ENCODE measurements at regions not wholly inside any gene's neighbourhood (a gene's known extent, or its start where the extent isn't known, plus 50 kb on each side); places are given as distances from the start of the nearest gene placed in this dataset.
"Not testable (repeated sequence)": the region's sequence is repeated elsewhere in the genome, so short reads cannot be mapped to it uniquely, and the experiment has no call there.

- no peak for DNase-seq
These were observed 126.6 kb upstream of the IL12B start for GRCh38 chr5:159456722-159457465.

- no peak for DNase-seq
These were observed 128.0 kb upstream of the IL12B start for GRCh38 chr5:159458217-159458711.

GRCh38 chr5:159459132-159459627, 128.9 kb upstream of the IL12B start:
- no peak for DNase-seq

GRCh38 chr5:159459951-159460538, 129.8 kb upstream of the IL12B start:
- no peak for DNase-seq

GRCh38 chr5:159463590-159464321, 133.5 kb upstream of the IL12B start:
- DNase-seq, result no peak

- no peak for DNase-seq
These were observed 135.3 kb upstream of the IL12B start for GRCh38 chr5:159465604-159466003.

GRCh38 chr5:159467666-159468065, 137.4 kb upstream of the IL12B start:
- no peak for DNase-seq

- DNase-seq, result no peak
These were observed 139.4 kb upstream of the IL12B start for GRCh38 chr5:159469496-159470372.

- DNase-seq, result no peak
These were observed 141.6 kb upstream of the IL12B start for GRCh38 chr5:159471904-159472303.

- no peak for DNase-seq
These were observed 144.7 kb upstream of the IL12B start for GRCh38 chr5:159475026-159475425.

GRCh38 chr5:159478950-159479349, 148.7 kb upstream of the IL12B start:
- DNase-seq, result no peak

GRCh38 chr5:159480849-159481248, 150.6 kb upstream of the IL12B start:
- no peak for DNase-seq

- DNase-seq, result no peak
These were observed 151.5 kb upstream of the IL12B start for GRCh38 chr5:159481751-159482150.

- no peak for DNase-seq
These were observed 156.5 kb upstream of the IL12B start for GRCh38 chr5:159486836-159487235.

- DNase-seq, result no peak
These were observed 158.2 kb upstream of the IL12B start for GRCh38 chr5:159488516-159488915.

GRCh38 chr5:159489779-159490178, 159.5 kb upstream of the IL12B start:
- no peak for DNase-seq

- DNase-seq, result no peak
These were observed 160.2 kb upstream of the IL12B start for GRCh38 chr5:159490507-159490906.

- no peak for DNase-seq
These were observed 163.4 kb upstream of the IL12B start for GRCh38 chr5:159493696-159494095.

- no peak for DNase-seq
These were observed 166.5 kb upstream of the IL12B start for GRCh38 chr5:159496773-159497172.

- DNase-seq, result no peak
These were observed 166.9 kb upstream of the IL12B start for GRCh38 chr5:159497221-159497620.

- no peak for DNase-seq
These were observed 168.3 kb upstream of the IL12B start for GRCh38 chr5:159498630-159499029.

GRCh38 chr5:159502116-159502515, 171.8 kb upstream of the IL12B start:
- not testable (repeated sequence) for DNase-seq

GRCh38 chr5:159503236-159503635, 172.9 kb upstream of the IL12B start:
- DNase-seq, result no peak

Data from NCI-H1105 (cell line).